IPS-11a (cell line): ENCODE measurements at regions not wholly inside any gene's neighbourhood (a gene's known extent, or its start where the extent isn't known, plus 50 kb on each side); places are given as distances from the start of the nearest gene placed in this dataset.

Source experiments
- H3K4me3 ChIP-seq: one replicate; pipeline ENCODE4 v1.5.1; 2013; ENCODE audit warnings: low read depth, low read length, control low read depth

GRCh38 chr2:136250131-136250530 is 132.2 kb upstream of the CXCR4 start:
- no peak overlapping the region for H3K4me3 ChIP-seq

- no peak overlapping the region for H3K4me3 ChIP-seq
Measured at GRCh38 chr2:136248907-136249306, 131.0 kb upstream of the CXCR4 start.

GRCh38 chr2:136248242-136248641 is 130.3 kb upstream of the CXCR4 start:
- no peak overlapping the region for H3K4me3 ChIP-seq

GRCh38 chr2:136247204-136247950 is 129.4 kb upstream of the CXCR4 start:
- no peak overlapping the region for H3K4me3 ChIP-seq

GRCh38 chr2:136246086-136246669 is 128.2 kb upstream of the CXCR4 start:
- H3K4me3 ChIP-seq, result no peak overlapping the region

- H3K4me3 ChIP-seq, result no peak overlapping the region
Measured at GRCh38 chr2:136245211-136245610, 127.3 kb upstream of the CXCR4 start.

GRCh38 chr2:136244536-136244885 is 126.6 kb upstream of the CXCR4 start:
- no peak overlapping the region for H3K4me3 ChIP-seq

- H3K4me3 ChIP-seq, result no peak overlapping the region
Measured at GRCh38 chr2:136243638-136244535, 125.9 kb upstream of the CXCR4 start.

GRCh38 chr2:136242687-136243277 is 124.8 kb upstream of the CXCR4 start:
- no peak overlapping the region for H3K4me3 ChIP-seq

GRCh38 chr2:136242100-136242499 is 124.2 kb upstream of the CXCR4 start:
- no peak overlapping the region for H3K4me3 ChIP-seq

- no peak overlapping the region for H3K4me3 ChIP-seq
Measured at GRCh38 chr2:136239079-136239685, 121.2 kb upstream of the CXCR4 start.

- H3K4me3 ChIP-seq, result no peak overlapping the region
Measured at GRCh38 chr2:136238286-136239078, 120.5 kb upstream of the CXCR4 start.

- no peak overlapping the region for H3K4me3 ChIP-seq
Measured at GRCh38 chr2:136236019-136236418, 118.1 kb upstream of the CXCR4 start.

GRCh38 chr2:136235546-136235945 is 117.6 kb upstream of the CXCR4 start:
- no peak overlapping the region for H3K4me3 ChIP-seq

- H3K4me3 ChIP-seq, result no peak overlapping the region
Measured at GRCh38 chr2:136234261-136234660, 116.3 kb upstream of the CXCR4 start.

- no peak overlapping the region for H3K4me3 ChIP-seq
Measured at GRCh38 chr2:136233298-136233697, 115.3 kb upstream of the CXCR4 start.

GRCh38 chr2:136232456-136233172 is 114.7 kb upstream of the CXCR4 start:
- no peak overlapping the region for H3K4me3 ChIP-seq

GRCh38 chr2:136230464-136230863 is 112.5 kb upstream of the CXCR4 start:
- H3K4me3 ChIP-seq, result no peak overlapping the region

GRCh38 chr2:136226903-136227302 is 109.0 kb upstream of the CXCR4 start:
- H3K4me3 ChIP-seq, result no peak overlapping the region
